Hematopoietic multipotent progenitor cell treated with erythropoietin and hydrocortisone succinate and interleukin-3 and kit ligand, for 4 days (in vitro differentiated cells): ENCODE measurements at regions not wholly inside any gene's neighbourhood (a gene's known extent, or its start where the extent isn't known, plus 50 kb on each side); places are given as distances from the start of the nearest gene placed in this dataset.
A peak's percentile ranks its signal among the peaks of the same experiment; 100 is the strongest.
"Not testable (repeated sequence)": the region's sequence is repeated elsewhere in the genome, so short reads cannot be mapped to it uniquely, and the experiment has no call there.

Source experiments
- DNase-seq: peaks from one replicate; pipeline ENCODE4 v3.0.0-alpha.2; 2015

GRCh38 chr20:63145156-63145555 lies 70.8 kb downstream of the YTHDF1 start:
- DNase-seq: no peak

DNA sequence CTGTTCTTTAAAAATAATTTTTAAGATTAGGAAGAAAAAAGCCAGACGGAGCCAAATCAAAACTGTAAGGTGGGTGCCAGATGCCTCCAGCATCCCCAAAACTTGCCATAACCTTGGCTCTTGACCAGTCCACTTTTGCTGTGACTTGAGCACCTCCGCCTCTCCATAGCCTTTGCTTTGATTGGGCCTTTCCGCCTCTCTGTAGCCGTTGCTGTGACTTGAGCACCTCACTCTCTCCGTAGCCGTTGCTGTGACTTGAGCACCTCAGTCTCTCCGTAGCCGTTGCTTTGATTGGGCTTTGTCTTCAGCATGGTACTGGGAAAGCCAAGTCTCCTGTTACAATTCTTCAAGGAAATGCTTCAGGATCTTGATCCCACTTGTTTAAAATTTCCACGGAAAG lies 73.0 kb downstream of the YTHDF1 start:
- DNase-seq: no peak

GRCh38 chr20:63141531-63141930 lies 74.4 kb downstream of the YTHDF1 start:
- no peak for DNase-seq

GRCh38 chr20:63140514-63141433 lies 75.2 kb downstream of the YTHDF1 start:
- DNase-seq: no peak

GRCh38 chr20:63139837-63140236 lies 76.1 kb downstream of the YTHDF1 start:
- DNase-seq: no peak

- no peak for DNase-seq
Observed at GRCh38 chr20:63139356-63139755, 76.6 kb downstream of the YTHDF1 start.

DNA sequence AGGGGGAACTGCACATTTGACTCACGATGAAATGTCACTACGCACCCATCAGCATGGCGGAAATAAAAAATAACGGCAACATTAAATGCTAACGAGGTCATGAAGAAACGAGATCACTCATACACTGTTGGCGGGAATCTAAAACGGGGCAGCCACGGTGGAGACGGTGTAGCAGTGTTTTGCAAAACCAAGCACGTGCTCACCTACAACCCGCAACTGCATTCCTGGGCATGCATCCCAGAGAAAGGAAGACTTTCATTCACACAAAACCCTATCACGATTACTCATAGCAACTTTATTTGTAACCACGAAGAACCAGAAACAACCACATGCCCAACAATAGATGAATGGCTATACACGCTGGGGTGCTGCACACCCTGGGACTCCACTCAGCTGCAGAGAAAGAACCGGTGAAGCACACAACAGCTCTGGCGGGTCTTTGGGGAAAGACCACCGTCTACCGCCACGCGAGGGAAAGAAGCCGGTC lies 77.0 kb downstream of the YTHDF1 start:
- DNase-seq: no peak

- no peak for DNase-seq
Observed at GRCh38 chr20:63137851-63138415, 78.0 kb downstream of the YTHDF1 start.

GRCh38 chr20:63136296-63136695 lies 79.6 kb downstream of the YTHDF1 start:
- DNase-seq: no peak

- peak; percentile 13 for DNase-seq
Observed at GRCh38 chr20:63135411-63135810, 80.5 kb downstream of the YTHDF1 start.

GRCh38 chr20:63134711-63135361 lies 81.1 kb downstream of the YTHDF1 start:
- DNase-seq: not testable (repeated sequence)

DNA sequence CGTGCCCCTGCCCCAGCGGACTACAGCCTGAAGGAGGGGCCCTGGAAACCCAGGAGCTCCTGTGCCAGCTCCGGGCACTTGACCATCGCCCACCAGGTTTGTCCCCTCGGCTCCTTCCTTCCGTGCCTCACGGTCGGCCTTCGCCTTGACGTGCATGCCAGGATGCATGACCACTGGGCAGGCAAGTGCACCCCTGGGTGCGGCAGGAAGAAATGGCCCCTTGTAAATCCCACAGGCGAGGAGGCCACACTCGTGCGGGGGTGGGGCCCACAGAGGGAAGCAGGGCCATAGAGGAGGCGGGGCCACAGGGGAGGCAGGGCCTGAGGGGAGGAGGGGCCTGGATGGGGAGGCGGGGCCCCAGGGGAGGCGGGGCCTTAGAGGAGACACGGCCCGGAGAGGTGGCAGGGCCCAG lies 81.7 kb downstream of the YTHDF1 start:
- peak; percentile 11 for DNase-seq

GRCh38 chr20:63133481-63134091 lies 82.3 kb downstream of the YTHDF1 start:
- DNase-seq: no peak

DNA sequence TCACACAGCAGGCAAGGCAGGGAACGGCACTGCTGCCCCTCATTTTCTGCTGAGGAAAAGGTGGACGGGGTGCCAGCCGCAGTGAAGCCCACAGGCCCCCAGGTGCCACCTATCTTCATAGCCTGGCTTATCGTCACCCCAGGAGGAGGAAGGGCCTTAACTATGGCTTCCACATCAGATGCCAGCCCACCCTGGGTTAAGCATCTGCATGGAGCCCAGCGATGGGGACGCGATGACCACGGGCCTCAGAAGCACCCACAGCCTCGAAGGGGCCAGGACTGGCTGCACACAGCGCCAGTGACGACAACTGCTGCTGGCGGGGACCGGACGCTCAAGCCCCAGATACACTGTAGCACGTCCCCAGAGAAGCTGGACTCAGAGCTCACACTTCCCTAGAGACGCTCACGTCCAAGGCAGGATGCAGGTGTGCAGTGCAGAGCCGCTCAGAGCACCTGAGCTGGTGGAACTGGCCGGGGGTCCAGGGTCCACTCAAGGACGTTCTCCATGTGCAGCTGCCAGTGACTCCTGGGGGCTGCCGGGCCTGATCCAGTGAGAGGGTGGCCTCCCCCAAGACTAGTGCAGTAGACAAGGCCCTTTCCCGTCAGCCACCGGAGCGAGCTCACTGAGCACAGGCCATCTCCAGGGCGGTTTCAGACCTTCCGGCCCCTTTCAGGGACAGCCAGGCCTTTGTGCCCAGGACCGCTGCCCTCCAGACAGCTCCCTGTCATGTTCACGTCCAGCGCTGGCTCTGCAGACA lies 83.0 kb downstream of the YTHDF1 start:
- DNase-seq: no peak

GRCh38 chr20:63132131-63132714 lies 83.7 kb downstream of the YTHDF1 start:
- no peak for DNase-seq

DNA sequence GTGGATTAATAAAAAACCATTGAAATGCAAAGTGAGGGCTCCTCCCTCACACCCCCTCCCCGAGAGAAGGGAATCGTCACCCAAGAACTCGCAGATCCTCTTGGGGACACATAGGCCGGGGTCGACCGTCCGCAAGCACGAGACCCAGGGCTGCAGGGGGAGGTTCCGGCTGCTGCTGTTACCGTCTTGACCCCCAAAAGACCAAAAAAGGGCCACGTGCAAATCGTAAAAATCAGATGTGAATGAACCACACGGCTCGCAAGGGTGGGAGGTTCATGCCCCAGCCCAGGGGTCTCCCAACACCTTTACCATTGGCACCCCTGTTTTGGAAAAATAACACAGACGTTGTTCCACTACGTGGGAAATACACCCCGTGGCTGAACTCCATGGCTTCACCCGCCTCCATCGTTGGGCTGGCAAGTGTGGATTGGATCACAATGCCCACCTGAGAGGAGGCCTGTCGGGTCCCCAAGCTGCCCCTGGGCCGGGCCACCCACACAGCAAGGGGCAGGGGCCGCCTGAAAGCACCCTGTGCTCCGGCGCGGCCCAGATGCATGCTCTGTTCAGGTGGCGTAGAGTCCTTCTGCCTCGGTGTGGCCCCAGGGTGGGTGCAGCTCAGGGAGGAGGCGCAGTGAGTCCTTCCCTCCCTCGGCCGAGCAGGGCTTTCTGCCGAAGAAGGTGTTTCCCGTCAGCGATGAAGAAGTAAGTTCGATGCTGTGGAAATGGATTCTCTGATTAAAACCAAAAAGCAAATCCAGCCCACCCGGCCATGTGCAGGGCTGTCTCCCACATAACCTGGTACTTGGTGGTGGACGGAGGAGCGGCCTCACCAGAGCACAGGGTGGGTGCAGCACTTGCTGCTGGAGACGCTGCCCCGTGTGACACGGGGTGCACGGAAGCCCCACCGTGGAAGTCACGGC lies 85.0 kb downstream of the YTHDF1 start:
- DNase-seq: no peak

DNA sequence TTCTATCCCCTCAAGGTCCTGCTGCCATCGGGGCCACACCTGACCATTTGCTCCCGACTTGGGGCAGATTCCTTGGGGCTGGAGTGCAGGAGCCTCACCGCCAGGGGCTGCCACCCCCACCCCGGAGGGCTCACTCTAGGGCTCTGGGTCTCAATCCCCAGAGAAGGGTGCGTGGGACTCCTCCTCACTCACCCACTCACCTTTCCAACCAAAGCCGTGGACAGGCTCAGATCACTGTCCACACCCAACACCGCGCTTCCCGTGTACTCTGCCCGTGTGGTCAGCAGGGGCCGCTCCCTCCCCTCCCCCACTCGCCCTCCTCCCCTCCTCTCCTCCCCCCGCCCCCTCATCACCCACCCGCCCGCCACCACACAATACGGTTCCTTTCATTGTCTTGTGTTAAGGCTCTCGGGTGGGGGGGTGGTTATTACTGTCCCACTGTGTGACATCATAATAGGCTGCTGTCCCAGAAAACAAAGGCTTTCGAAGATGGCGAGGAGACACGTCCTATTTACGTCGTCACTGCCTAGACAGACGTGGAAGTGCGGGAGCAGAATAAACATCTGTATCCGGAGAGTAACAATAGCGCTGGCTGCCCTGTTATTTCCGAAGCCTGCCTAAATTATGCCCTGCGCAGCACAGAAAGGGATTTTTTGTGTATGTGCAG lies 85.8 kb downstream of the YTHDF1 start:
- no peak for DNase-seq

DNA sequence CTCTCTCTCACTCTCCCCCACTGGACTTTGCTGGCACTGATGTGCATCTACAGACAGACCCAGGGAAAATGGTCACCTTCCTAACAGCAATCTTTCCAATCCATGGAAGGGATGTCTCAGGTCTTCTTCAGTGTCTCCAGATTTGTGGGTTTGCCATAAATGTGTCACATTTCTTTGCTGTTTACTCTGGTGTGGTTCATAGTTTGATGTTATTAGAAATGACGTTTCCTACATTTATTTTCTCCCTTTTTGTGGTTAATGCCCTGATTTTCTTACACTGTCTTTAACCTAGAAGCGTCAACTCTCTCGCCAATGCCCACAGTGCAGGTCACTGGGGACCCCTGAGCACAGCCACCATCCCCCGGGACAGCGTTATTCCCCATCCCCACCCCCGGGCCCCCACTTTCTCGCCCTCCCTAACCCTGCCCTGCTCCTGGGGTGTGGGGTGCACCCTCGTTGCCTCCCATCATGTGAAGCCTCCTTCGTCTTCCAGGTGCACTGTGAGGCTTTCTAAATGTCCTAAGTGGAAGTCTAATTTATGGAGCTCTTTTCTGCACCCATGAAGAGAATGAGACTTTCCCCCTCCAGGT lies 86.5 kb downstream of the YTHDF1 start:
- no peak for DNase-seq

DNA sequence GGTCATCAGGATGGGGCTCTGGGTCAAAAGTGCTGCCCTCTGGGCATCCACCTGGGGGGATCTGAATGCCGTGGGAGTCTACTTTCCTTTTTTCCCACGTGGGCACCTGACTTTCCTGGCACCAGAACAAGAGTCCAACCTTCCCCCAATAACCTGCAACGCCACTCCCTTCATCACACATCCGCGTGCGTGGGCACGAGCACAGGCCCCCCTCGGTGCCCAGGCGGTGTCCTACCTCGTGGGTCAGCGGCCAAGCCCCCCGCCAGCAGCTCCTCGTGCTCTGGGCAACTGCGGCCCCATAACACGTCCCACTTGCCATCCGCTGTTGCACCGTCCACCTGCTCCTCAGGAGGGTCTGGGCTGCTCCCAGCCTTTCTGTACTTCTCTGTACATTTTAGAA lies 87.0 kb downstream of the YTHDF1 start:
- DNase-seq: no peak

DNA sequence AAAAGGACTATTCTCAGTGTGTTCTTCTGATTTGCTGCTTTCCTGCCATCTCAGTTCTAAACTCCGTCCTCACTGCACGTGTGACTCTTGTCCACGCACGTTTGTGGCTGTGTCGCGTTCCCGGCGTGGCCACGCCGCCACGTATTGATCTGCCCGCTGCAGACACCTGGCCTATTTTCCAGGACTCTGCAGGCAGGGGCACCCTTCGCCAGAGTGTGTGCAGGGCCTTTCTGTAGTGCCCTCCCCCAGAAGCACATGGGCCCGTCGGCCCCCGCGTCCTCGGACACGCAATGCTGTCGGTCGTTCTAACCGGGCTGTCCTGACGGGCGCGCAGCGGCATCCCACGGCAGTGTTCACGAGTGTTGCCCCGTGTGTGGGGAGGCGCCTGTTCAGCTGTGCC lies 87.6 kb downstream of the YTHDF1 start:
- DNase-seq: no peak
